ENCODE measurements at regions not wholly inside any gene's neighbourhood (a gene's known extent, or its start where the extent isn't known, plus 50 kb on each side); places are given as distances from the start of the nearest gene placed in this dataset.

DNA sequence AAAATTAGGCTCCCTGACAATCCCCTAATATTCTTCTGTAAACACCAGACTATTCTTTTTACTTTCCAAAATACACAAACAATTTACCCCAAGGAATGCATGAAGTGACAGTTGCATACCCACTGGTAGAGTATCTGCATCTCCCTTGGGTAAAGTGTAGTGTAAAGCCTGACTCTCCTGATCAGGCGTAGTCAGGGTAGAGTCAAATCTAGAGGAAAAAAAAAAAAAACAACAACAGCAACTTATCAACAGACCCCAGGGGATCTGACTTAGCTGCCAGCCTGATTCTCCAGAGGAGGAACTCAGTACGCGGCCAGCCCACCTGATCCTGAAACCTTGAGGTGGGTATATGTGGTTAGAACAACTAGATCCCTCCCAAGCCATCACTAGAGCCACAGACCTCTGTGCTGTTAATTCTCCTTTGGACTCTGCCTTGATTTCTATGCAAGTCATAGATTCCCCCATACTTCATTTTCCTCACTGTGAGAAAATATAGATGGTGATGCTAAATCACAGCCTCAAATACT lies 61.0 kb downstream of the ZNF608 start:
- TF ChIP-seq, protein P1, sequence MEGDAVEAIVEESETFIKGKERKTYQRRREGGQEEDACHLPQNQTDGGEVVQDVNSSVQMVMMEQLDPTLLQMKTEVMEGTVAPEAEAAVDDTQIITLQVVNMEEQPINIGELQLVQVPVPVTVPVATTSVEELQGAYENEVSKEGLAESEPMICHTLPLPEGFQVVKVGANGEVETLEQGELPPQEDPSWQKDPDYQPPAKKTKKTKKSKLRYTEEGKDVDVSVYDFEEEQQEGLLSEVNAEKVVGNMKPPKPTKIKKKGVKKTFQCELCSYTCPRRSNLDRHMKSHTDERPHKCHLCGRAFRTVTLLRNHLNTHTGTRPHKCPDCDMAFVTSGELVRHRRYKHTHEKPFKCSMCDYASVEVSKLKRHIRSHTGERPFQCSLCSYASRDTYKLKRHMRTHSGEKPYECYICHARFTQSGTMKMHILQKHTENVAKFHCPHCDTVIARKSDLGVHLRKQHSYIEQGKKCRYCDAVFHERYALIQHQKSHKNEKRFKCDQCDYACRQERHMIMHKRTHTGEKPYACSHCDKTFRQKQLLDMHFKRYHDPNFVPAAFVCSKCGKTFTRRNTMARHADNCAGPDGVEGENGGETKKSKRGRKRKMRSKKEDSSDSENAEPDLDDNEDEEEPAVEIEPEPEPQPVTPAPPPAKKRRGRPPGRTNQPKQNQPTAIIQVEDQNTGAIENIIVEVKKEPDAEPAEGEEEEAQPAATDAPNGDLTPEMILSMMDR (IDR thresholded peaks at IDR 0.05 in 8 of 11, conservative IDR thresholded peaks at IDR 0.05 in 3 of 11), result no peak
- TF ChIP-seq POLR2AphosphoS5 (IDR thresholded peaks at IDR 0.05) (no peak), POLR2A (IDR thresholded peaks at IDR 0.05) (no peak)

All from spleen (tissue), 7 donors.